ENCODE measurements at regions not wholly inside any gene's neighbourhood (a gene's known extent, or its start where the extent isn't known, plus 50 kb on each side); places are given as distances from the start of the nearest gene placed in this dataset.

GRCh38 chr13:46964789-46965527, 68.1 kb upstream of the HTR2A start:
- Histone ChIP-seq H3K4me1 (ENCODE audit: insufficient read depth, insufficient read length) (no peaks in the 10 kb centered on the region), H3K9me3 (ENCODE audit: insufficient read depth, low read length) (no peaks in the 10 kb centered on the region), H3K4me3 (ENCODE audit: insufficient read length, low read depth) (no peak overlapping the region), H3K36me3 (ENCODE audit: insufficient read depth, insufficient read length, low read length) (no peaks in the 10 kb centered on the region), H3K27me3 (ENCODE audit: insufficient read depth, insufficient read length) (no peaks in the 10 kb centered on the region), H3K9ac (ENCODE audit: insufficient read length, low read depth) (no peak overlapping the region)
- TF ChIP-seq ZNF274 (IDR thresholded peaks at IDR 0.05; ENCODE audit: low read depth, low read length) (no peak), SUZ12 (IDR thresholded peaks at IDR 0.05; ENCODE audit: extremely low read depth, insufficient read depth, insufficient read length) (no peak), YY1 (IDR thresholded peaks at IDR 0.05; ENCODE audit: insufficient read depth, insufficient read length) (no peak)
- no peak for DNase-seq (ENCODE audit: low read depth, low spot score)

GRCh38 chr13:46963904-46964303, 67.1 kb upstream of the HTR2A start:
- Histone ChIP-seq H3K36me3 (ENCODE audit: insufficient read depth, insufficient read length, low read length) (no peaks in the 10 kb centered on the region), H3K4me1 (ENCODE audit: insufficient read depth, insufficient read length) (no peaks in the 10 kb centered on the region), H3K9ac (ENCODE audit: insufficient read length, low read depth) (no peak overlapping the region), H3K27me3 (ENCODE audit: insufficient read depth, insufficient read length) (no peaks in the 10 kb centered on the region), H3K9me3 (ENCODE audit: insufficient read depth, low read length) (no peaks in the 10 kb centered on the region), H3K4me3 (ENCODE audit: insufficient read length, low read depth) (no peak overlapping the region)
- TF ChIP-seq ZNF274 (IDR thresholded peaks at IDR 0.05; ENCODE audit: low read depth, low read length) = no peak
- no peak for TF ChIP-seq SUZ12 (IDR thresholded peaks at IDR 0.05; ENCODE audit: extremely low read depth, insufficient read depth, insufficient read length)
- TF ChIP-seq YY1 (IDR thresholded peaks at IDR 0.05; ENCODE audit: insufficient read depth, insufficient read length) = no peak
- no peak for DNase-seq (ENCODE audit: low read depth, low spot score)

- Histone ChIP-seq H3K4me1 (ENCODE audit: insufficient read depth, insufficient read length) (no peaks in the 10 kb centered on the region), H3K36me3 (ENCODE audit: insufficient read depth, insufficient read length, low read length) (no peaks in the 10 kb centered on the region), H3K9ac (ENCODE audit: insufficient read length, low read depth) (no peak overlapping the region), H3K27me3 (ENCODE audit: insufficient read depth, insufficient read length) (no peaks in the 10 kb centered on the region), H3K4me3 (ENCODE audit: insufficient read length, low read depth) (no peak overlapping the region), H3K9me3 (ENCODE audit: insufficient read depth, low read length) (no peaks in the 10 kb centered on the region)
- no peak for TF ChIP-seq YY1 (IDR thresholded peaks at IDR 0.05; ENCODE audit: insufficient read depth, insufficient read length)
- no peak for TF ChIP-seq ZNF274 (IDR thresholded peaks at IDR 0.05; ENCODE audit: low read depth, low read length)
- no peak for TF ChIP-seq SUZ12 (IDR thresholded peaks at IDR 0.05; ENCODE audit: extremely low read depth, insufficient read depth, insufficient read length)
- no peak for DNase-seq (ENCODE audit: low read depth, low spot score)
Measured at GRCh38 chr13:46962281-46962941, 65.6 kb upstream of the HTR2A start.

- Histone ChIP-seq H3K27me3 (ENCODE audit: insufficient read depth, insufficient read length) (no peaks in the 10 kb centered on the region), H3K9ac (ENCODE audit: insufficient read length, low read depth) (no peak overlapping the region), H3K4me3 (ENCODE audit: insufficient read length, low read depth) (no peak overlapping the region), H3K4me1 (ENCODE audit: insufficient read depth, insufficient read length) (no peaks in the 10 kb centered on the region), H3K9me3 (ENCODE audit: insufficient read depth, low read length) (no peaks in the 10 kb centered on the region), H3K36me3 (ENCODE audit: insufficient read depth, insufficient read length, low read length) (no peaks in the 10 kb centered on the region)
- TF ChIP-seq SUZ12 (IDR thresholded peaks at IDR 0.05; ENCODE audit: extremely low read depth, insufficient read depth, insufficient read length) (no peak), YY1 (IDR thresholded peaks at IDR 0.05; ENCODE audit: insufficient read depth, insufficient read length) (no peak), ZNF274 (IDR thresholded peaks at IDR 0.05; ENCODE audit: low read depth, low read length) (no peak)
- DNase-seq (ENCODE audit: low read depth, low spot score) = no peak
Measured at GRCh38 chr13:46961719-46962118, 64.9 kb upstream of the HTR2A start.

GRCh38 chr13:46953941-46954340, 57.1 kb upstream of the HTR2A start:
- H3K9ac ChIP-seq (ENCODE audit: insufficient read length, low read depth) = no peak overlapping the region
- no peaks in the 10 kb centered on the region for H3K4me1 ChIP-seq (ENCODE audit: insufficient read depth, insufficient read length)
- no peaks in the 10 kb centered on the region for H3K9me3 ChIP-seq (ENCODE audit: insufficient read depth, low read length)
- no peak for TF ChIP-seq ZNF274 (IDR thresholded peaks at IDR 0.05; ENCODE audit: low read depth, low read length)
- TF ChIP-seq YY1 (IDR thresholded peaks at IDR 0.05; ENCODE audit: insufficient read depth, insufficient read length) = no peak
- no peak for TF ChIP-seq SUZ12 (IDR thresholded peaks at IDR 0.05; ENCODE audit: extremely low read depth, insufficient read depth, insufficient read length)
- H3K36me3 ChIP-seq (ENCODE audit: insufficient read depth, insufficient read length, low read length) = no peaks in the 10 kb centered on the region
- DNase-seq (ENCODE audit: low read depth, low spot score) = no peak
- H3K27me3 ChIP-seq (ENCODE audit: insufficient read depth, insufficient read length) = no peaks in the 10 kb centered on the region
- no peak overlapping the region for H3K4me3 ChIP-seq (ENCODE audit: insufficient read length, low read depth)

- DNase-seq (ENCODE audit: low read depth, low spot score) = no peak
Measured at GRCh38 chr13:46953331-46953730, 56.5 kb upstream of the HTR2A start.

GRCh38 chr13:46951516-46951915, 54.7 kb upstream of the HTR2A start:
- TF ChIP-seq SUZ12 (IDR thresholded peaks at IDR 0.05; ENCODE audit: extremely low read depth, insufficient read depth, insufficient read length) = no peak
- Histone ChIP-seq H3K36me3 (ENCODE audit: insufficient read depth, insufficient read length, low read length) (no peaks in the 10 kb centered on the region), H3K9ac (ENCODE audit: insufficient read length, low read depth) (no peak overlapping the region), H3K27me3 (ENCODE audit: insufficient read depth, insufficient read length) (no peaks in the 10 kb centered on the region), H3K4me3 (ENCODE audit: insufficient read length, low read depth) (no peak overlapping the region), H3K4me1 (ENCODE audit: insufficient read depth, insufficient read length) (no peaks in the 10 kb centered on the region), H3K9me3 (ENCODE audit: insufficient read depth, low read length) (no peaks in the 10 kb centered on the region)
- no peak for DNase-seq (ENCODE audit: low read depth, low spot score)

More at GRCh38 chr13:46953331-46953730, 56.5 kb upstream of the HTR2A start:
- H3K9me3 ChIP-seq (ENCODE audit: insufficient read depth, low read length) = no peaks in the 10 kb centered on the region
- H3K27me3 ChIP-seq (ENCODE audit: insufficient read depth, insufficient read length) = no peaks in the 10 kb centered on the region
- H3K9ac ChIP-seq (ENCODE audit: insufficient read length, low read depth) = no peak overlapping the region
- TF ChIP-seq SUZ12 (IDR thresholded peaks at IDR 0.05; ENCODE audit: extremely low read depth, insufficient read depth, insufficient read length) (no peak), ZNF274 (IDR thresholded peaks at IDR 0.05; ENCODE audit: low read depth, low read length) (no peak), YY1 (IDR thresholded peaks at IDR 0.05; ENCODE audit: insufficient read depth, insufficient read length) (no peak)
- H3K36me3 ChIP-seq (ENCODE audit: insufficient read depth, insufficient read length, low read length) = no peaks in the 10 kb centered on the region
- no peaks in the 10 kb centered on the region for H3K4me1 ChIP-seq (ENCODE audit: insufficient read depth, insufficient read length)
- H3K4me3 ChIP-seq (ENCODE audit: insufficient read length, low read depth) = no peak overlapping the region
